Stimulated activated CD4-positive, alpha-beta T cell treated with anti-CD3 and anti-CD28 coated beads, TNF-alpha, amount 100 ng/mL, for 1 hour (primary cell): ENCODE measurements at regions not wholly inside any gene's neighbourhood (a gene's known extent, or its start where the extent isn't known, plus 50 kb on each side); places are given as distances from the start of the nearest gene placed in this dataset.
"Not testable (repeated sequence)": the region's sequence is repeated elsewhere in the genome, so short reads cannot be mapped to it uniquely, and the experiment has no call there.

ENCODE experiments used
- DNase-seq, 3 donors: peaks; one replicate each; pipeline ENCODE4 v3.0.0-alpha.2; 2020; ENCODE audit warnings: low read depth in 3 of 3, low spot score in 1 of 3

DNA sequence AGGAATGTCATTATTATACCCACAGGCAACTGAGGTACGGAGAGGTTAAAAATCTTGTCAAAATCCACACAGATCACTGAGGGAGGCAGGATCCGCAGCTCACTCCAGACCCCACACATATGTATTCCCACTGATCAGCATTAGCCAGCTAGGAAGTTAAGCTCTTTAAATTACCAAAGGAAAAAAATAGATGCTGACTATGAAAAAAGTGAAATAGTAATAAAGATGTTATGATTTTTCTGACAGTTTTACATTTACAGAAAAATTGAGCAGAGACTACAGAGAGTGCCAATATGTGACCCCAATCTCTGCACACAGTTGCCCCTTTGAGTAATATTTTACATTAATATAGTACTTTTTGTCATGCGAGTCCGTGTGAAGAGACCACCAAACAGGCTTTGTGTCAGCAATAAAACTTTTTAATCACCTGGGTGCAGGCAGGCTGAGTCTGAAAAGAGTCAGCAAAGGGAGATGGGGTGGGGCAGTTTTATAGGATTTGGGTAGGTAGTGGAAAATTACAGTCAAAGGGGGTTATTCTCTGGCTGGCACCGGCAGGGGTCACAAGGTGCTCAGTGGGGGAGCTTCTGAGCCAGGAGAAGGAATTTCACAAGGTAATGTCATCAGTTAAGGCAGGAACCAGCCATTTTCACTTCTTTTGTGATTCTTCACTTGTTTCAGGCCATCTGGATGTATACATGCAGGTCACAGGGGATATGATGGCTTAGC, 61.9 kb upstream of the NAA35 start:
- not testable (repeated sequence) for DNase-seq

DNA sequence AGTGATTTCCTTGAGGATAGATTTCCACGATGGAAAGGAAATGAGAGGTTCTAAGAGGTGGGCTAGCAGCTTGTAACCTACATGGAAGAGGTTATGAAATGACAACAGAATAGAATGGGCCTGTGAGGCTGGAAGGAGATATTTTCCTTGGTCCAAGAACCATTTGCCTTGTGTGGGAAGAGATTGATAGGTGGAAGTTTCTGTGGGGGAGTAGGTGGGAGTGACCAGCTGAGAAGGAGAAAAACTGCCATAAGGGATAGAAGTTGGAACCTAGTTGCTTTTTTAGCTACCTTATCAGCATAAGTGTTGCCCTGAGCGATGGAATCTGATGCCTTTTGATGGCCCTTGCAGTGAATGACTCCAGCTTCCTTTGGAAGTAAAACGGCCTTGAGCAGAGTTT, 60.4 kb upstream of the NAA35 start:
- DNase-seq, result not testable (repeated sequence)

DNA sequence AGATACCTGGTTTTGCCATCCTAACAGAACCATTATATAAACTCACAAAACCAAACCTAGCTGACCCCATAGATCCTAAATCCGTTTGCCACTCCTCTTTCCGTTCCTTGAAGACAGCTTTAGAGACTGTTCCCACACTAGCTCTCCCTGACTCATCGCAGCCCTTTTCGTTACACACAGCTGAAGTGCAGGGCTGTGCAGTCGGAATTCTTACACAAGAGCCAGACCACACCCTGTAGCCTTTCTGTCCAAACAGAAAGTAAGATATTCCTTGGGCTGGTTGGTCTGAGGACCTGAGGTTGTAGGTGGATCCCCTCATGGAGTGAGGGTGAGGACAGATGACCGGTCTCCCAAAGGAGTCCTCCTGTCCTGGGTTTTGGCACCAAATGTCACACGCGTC, 56.7 kb upstream of the NAA35 start:
- no peak for DNase-seq

DNA sequence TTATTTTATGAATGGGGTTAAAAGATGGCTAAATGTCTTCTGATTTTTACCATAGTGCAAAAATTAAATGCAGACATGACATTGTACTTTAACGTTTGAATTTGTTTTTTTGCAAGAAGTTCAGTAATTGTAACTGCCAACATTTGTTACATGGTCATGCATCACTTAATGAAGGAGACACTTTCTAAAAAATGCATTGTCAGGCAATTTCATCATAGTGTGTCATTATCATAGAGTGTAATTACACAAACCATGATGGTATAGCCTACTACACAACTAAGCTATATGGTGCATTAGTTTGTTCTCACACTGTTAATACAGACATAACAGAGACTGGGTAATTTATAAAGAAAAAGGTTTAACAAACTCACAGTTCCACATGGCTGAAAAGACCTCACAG, 50.0 kb upstream of the NAA35 start:
- no peak for DNase-seq
